K562 (cell line): ENCODE measurements at regions not wholly inside any gene's neighbourhood (a gene's known extent, or its start where the extent isn't known, plus 50 kb on each side); places are given as distances from the start of the nearest gene placed in this dataset.

Experiments used
- ATAC-seq: fragments of 200-7000 bp; cut with Tn5 transposase; 3 replicates; pipeline ENCODE4 v1.9.1; 2020; ENCODE audit warnings: moderate library complexity
- BruUV-seq: library from RNA; stranded (reverse); fragments of 400-500 nt; replicated peaks from 2 replicates; lab custom pipeline; 2021; lab: Mats Ljungman, UMichigan
- CTCF ChIA-PET: fragments of 300-600 bp; formaldehyde crosslinking; extraction: SDS; loops from one replicate; lab custom pipeline; 2021; ENCODE audit warnings: low intra/inter-chr PET ratio; lab: Yijun Ruan, JAX
- POLR2A ChIA-PET: fragments of 300-600, 350-650 bp; sonication (Branson Sonifier 250); formaldehyde crosslinking; extraction: SDS; loops from one replicate; lab custom pipeline; 2021; ENCODE audit warnings: antibody characterized with exemption, inconsistent platforms; lab: Yijun Ruan, JAX
- DNase-seq, 4 experiments: peaks; one replicate each; pipeline versions ENCODE4 v3.0.0 to v3.0.0-alpha.2; 2011 to 2018; ENCODE audit warnings: low spot score in 3 of 4, mixed read lengths in 3 of 4; ENCODE audit errors: extremely low read depth in 1 of 4
- FAIRE-seq: peaks from 2 replicates; lab custom pipeline; 2011; peaks lifted over from hg19 to GRCh38; lab: Jason Lieb, UNC
- H2AFZ ChIP-seq: 2 replicates; pipeline ENCODE4 v1.6.0; 2011; ENCODE audit warnings: low read depth, low read length, control low read depth, inconsistent platforms
- H3K27ac ChIP-seq: fragments of 200-600 bp; 3 replicates; pipeline ENCODE4 v1.8.0; 2011; ENCODE audit warnings: low read depth, mild to moderate bottlenecking, control low read depth, inconsistent platforms, low read length, moderate library complexity, mixed read lengths; ENCODE audit errors: extremely low read depth
- H3K27me3 ChIP-seq, 2 experiments: fragments of 300-600 bp in 1 of 2; 2 replicates in 1 of 2; 3 replicates in 1 of 2; pipeline versions ENCODE4 v1.6.0 to v1.8.0; 2011; ENCODE audit warnings: inconsistent platforms in 2 of 2, low read length in 2 of 2, mild to moderate bottlenecking in 1 of 2, mixed read lengths in 1 of 2, moderate library complexity in 1 of 2; ENCODE audit not compliant: control insufficient read depth in 2 of 2, insufficient read depth in 2 of 2
- H3K36me3 ChIP-seq: fragments of 300-600 bp; 3 replicates; pipeline ENCODE4 v1.8.0; 2011; ENCODE audit warnings: mild to moderate bottlenecking, low read length, inconsistent platforms; ENCODE audit not compliant: control insufficient read depth, insufficient read depth
- H3K4me1 ChIP-seq, 2 experiments: fragments of 200-600 bp in 1 of 2; replicated peaks in 1 of 2; 2 replicates in 1 of 2; 3 replicates in 1 of 2; pipeline versions ENCODE4 v1.5.1 to v1.8.0; 2011; ENCODE audit warnings: inconsistent platforms in 2 of 2, low read length in 2 of 2, mild to moderate bottlenecking in 1 of 2, mixed read lengths in 1 of 2, moderate library complexity in 1 of 2; ENCODE audit not compliant: control insufficient read depth in 2 of 2, insufficient read depth in 2 of 2
- H3K4me2 ChIP-seq: 2 replicates; pipeline ENCODE4 v1.6.1; 2011; ENCODE audit warnings: low read length, control low read depth, inconsistent platforms, mixed read lengths; ENCODE audit not compliant: insufficient read depth
- H3K4me3 ChIP-seq: fragments of 200-600 bp; sonication (generic), shearing (Covaris generic); 2 replicates; pipeline ENCODE4 v1.5.1; 2016; ENCODE audit warnings: control low read depth, inconsistent platforms
- H3K79me2 ChIP-seq: fragments of 200-600 bp; 3 replicates; pipeline ENCODE4 v1.8.0; 2011; ENCODE audit warnings: low read length, inconsistent platforms; ENCODE audit not compliant: control insufficient read depth, insufficient read depth
- H3K9ac ChIP-seq, 2 experiments: 2 replicates each; pipeline versions ENCODE4 v1.6.0 to v1.6.1; 2011; ENCODE audit warnings: low read depth in 2 of 2, low read length in 2 of 2, control low read depth in 1 of 2, inconsistent platforms in 1 of 2, mild to moderate bottlenecking in 1 of 2, mixed read lengths in 1 of 2; ENCODE audit not compliant: insufficient read depth in 1 of 2
- H3K9me1 ChIP-seq: one replicate; pipeline ENCODE4 v1.6.0; 2011; ENCODE audit warnings: inconsistent platforms, mild to moderate bottlenecking, low read length, moderate library complexity; ENCODE audit not compliant: control insufficient read depth, insufficient read depth
- H3K9me3 ChIP-seq: replicated peaks from 2 replicates; pipeline ENCODE4 v1.5.1; 2011; ENCODE audit warnings: low read depth, low read length, inconsistent platforms; ENCODE audit not compliant: control insufficient read depth, insufficient read depth
- H4K20me1 ChIP-seq: replicated peaks from 2 replicates; pipeline ENCODE4 v1.6.1; 2011; ENCODE audit warnings: low read length, inconsistent platforms, mixed read lengths; ENCODE audit not compliant: control insufficient read depth, insufficient read depth
- AFF4 ChIP-seq: sonication (generic); formaldehyde crosslinking; IDR thresholded peaks from 2 replicates; pipeline ENCODE4 v1.8.0; 2023; ENCODE audit warnings: mild to moderate bottlenecking, missing genetic modification reagents
- CEBPG ChIP-seq, 3 experiments: fragments of 200-800 bp in 1 of 3; sonication (Bioruptor generic) in 1 of 3; sonication (generic) in 1 of 3; formaldehyde crosslinking in 1 of 3; IDR thresholded peaks in 2 of 3; conservative IDR thresholded peaks in 1 of 3; 2 replicates each; pipeline versions ENCODE4 v1.6.1 to v1.8.0; 2016 to 2022; ENCODE audit warnings: missing compliant biosample characterization in 2 of 3, missing genetic modification characterization in 2 of 3, mild to moderate bottlenecking in 1 of 3, missing genetic modification reagents in 1 of 3
- CEBPZ ChIP-seq: fragments of 150-350 bp; IDR thresholded peaks from 2 replicates; pipeline ENCODE4 v1.6.1; 2014; ENCODE audit warnings: low read depth, mild to moderate bottlenecking, low read length, borderline replicate concordance
- LCOR ChIP-seq: sonication (generic); formaldehyde crosslinking; IDR thresholded peaks from 2 replicates; pipeline ENCODE4 v1.8.0; 2022; ENCODE audit warnings: mild to moderate bottlenecking, missing genetic modification reagents
- MCM7 ChIP-seq, 2 experiments: fragments of 450-650 bp; IDR thresholded peaks; 2 replicates each; pipeline ENCODE4 v1.6.1; 2016 to 2018
- MNT ChIP-seq, 2 experiments: fragments of 450-650 bp; conservative IDR thresholded peaks; 2 replicates each; pipeline ENCODE4 v1.6.1; 2017; ENCODE audit warnings: mild to moderate bottlenecking in 2 of 2, moderate library complexity in 2 of 2
- NFE2L1 ChIP-seq: fragments of 450-650 bp; IDR thresholded peaks from 2 replicates; pipeline ENCODE4 v1.6.1; 2016; ENCODE audit warnings: missing genetic modification characterization, low read depth, mild to moderate bottlenecking, missing compliant biosample characterization, moderate library complexity, borderline replicate concordance
- RNF2 ChIP-seq: sonication (generic); IDR thresholded peaks from 2 replicates; pipeline ENCODE4 v1.6.1; 2016
- SLC30A9 ChIP-seq: fragments of 250-450 bp; sonication (Bioruptor Pico); IDR thresholded peaks from 2 replicates; pipeline ENCODE4 v1.8.0; 2022; ENCODE audit warnings: mild to moderate bottlenecking, moderate library complexity
- SNIP1 ChIP-seq: fragments of 450-650 bp; IDR thresholded peaks from 2 replicates; pipeline ENCODE4 v1.7.1; 2017; ENCODE audit warnings: low read depth, mild to moderate bottlenecking
- TFAM ChIP-seq: fragments of 250-450 bp; sonication (Bioruptor Pico); conservative IDR thresholded peaks from 2 replicates; pipeline ENCODE4 v1.5.0; 2021; ENCODE audit warnings: mild to moderate bottlenecking, moderate library complexity
- ZBTB43 ChIP-seq: sonication (generic); formaldehyde crosslinking; IDR thresholded peaks from 2 replicates; pipeline ENCODE4 v1.8.0; 2023; ENCODE audit warnings: mild to moderate bottlenecking, missing genetic modification reagents
- ZNF23 ChIP-seq: fragments of 250-450 bp; sonication (Bioruptor Pico); IDR thresholded peaks from 2 replicates; pipeline ENCODE4 v1.4.0; 2020; ENCODE audit warnings: mild to moderate bottlenecking
- WGBS: fragments of 100-300 bp; shearing (Covaris generic); methylation state at CpG from one replicate; pipeline ENCODE4 v1.1.6; 2016; ENCODE audit warnings: low coverage, mixed read lengths; ENCODE audit not compliant: insufficient coverage; ENCODE audit errors: missing lambda C conversion rate; 5-methylcytosine and 5-hydroxymethylcytosine counted together
- in situ Hi-C: fragments of 300-500 bp; cut with MboI; formaldehyde crosslinking; loops from 4 replicates; pipeline ENCODE4 v1.15.0; 2018; ENCODE audit warnings: inconsistent platforms, mixed read lengths
- intact Hi-C: fragments of 100-400 bp; cut with micrococcal nuclease; formaldehyde crosslinking; loops from 2 replicates; pipeline ENCODE4 v1.14.2; 2022

- FAIRE-seq (no peak), DNase-seq (no peak)
- Histone ChIP-seq H3K9me1 (no peaks in the 10 kb centered on the region), H3K9me3 (no peaks in the 10 kb centered on the region)
- TF ChIP-seq MCM7 (IDR thresholded peaks at IDR 0.05) (no peak), SNIP1 (no peak), NFE2L1 (no peak), SLC30A9 (CRISPR knock-in tag) (no peak), ZNF23 (CRISPR knock-in tag) (no peak), ZBTB43 (CRISPR knock-in tag) (no peak), CEBPG (CRISPR knock-in tag; IDR thresholded peaks at IDR 0.05) (no peak), CEBPG (tag; conservative IDR thresholded peaks at IDR 0.05 in 1 of 2, IDR thresholded peaks at IDR 0.05 in 1 of 2) (no peak), CEBPZ (no peak), LCOR (CRISPR knock-in tag) (no peak), TFAM (CRISPR knock-in tag) (no peak), AFF4 (CRISPR knock-in tag) (no peak), RNF2 (no peak), MNT (conservative IDR thresholded peaks at IDR 0.05) (no peak)
- TF ChIP-seq, all 486 proteins: peak for 0
- no peak for ATAC-seq
- BruUV-seq = no TSS peak
- CTCF ChIA-PET = no interaction called here
- Histone ChIP-seq H3K9ac (no peak overlapping the region), H3K4me2 (no peak overlapping the region), H3K4me1 (no peaks in the 10 kb centered on the region), H3K27ac (no peak overlapping the region), H2AFZ (no peak overlapping the region), H3K36me3 (no peaks in the 10 kb centered on the region), H3K27me3 (no peaks in the 10 kb centered on the region), H4K20me1 (no peaks in the 10 kb centered on the region), H3K4me3 (no peak overlapping the region), H3K79me2 (no peaks in the 10 kb centered on the region)
- in situ Hi-C loops = no loop called here
- 2% methylated on average over 3 of the region's 3 CpGs for WGBS
- POLR2A ChIA-PET = interaction anchor here (0.6 kb wide), 1 partner anchor 1266 kb away, joined by 4 read pairs; no protein-coding TSS in a partner anchor
- intact Hi-C loops = no loop called here
These were observed 94.6 kb upstream of the ITGA4 start for GRCh38 chr2:181362561-181362960.
